GM18909 (cell line): ENCODE measurements at regions not wholly inside any gene's neighbourhood (a gene's known extent, or its start where the extent isn't known, plus 50 kb on each side); places are given as distances from the start of the nearest gene placed in this dataset.

Experiments used
- ATAC-seq: cut with Tn5 transposase; IDR thresholded peaks from one replicate; pipeline ENCODE4 v1.9.1; 2021; ENCODE audit warnings: mild to moderate bottlenecking; ENCODE audit not compliant: unreplicated experiment, poor library complexity

- ATAC-seq = no peak
Observed at GRCh38 chr2:117137371-117137770, 677.1 kb upstream of the DDX18 start.

GRCh38 chr2:117169036-117169765 is 645.3 kb upstream of the DDX18 start:
- ATAC-seq = no peak

- no peak for ATAC-seq
Observed at GRCh38 chr2:117170897-117171296, 643.6 kb upstream of the DDX18 start.

GRCh38 chr2:117179405-117179804 is 635.1 kb upstream of the DDX18 start:
- ATAC-seq = no peak

- no peak for ATAC-seq
Observed at GRCh38 chr2:117190856-117191559, 623.5 kb upstream of the DDX18 start.

GRCh38 chr2:117195381-117195780 is 619.1 kb upstream of the DDX18 start:
- ATAC-seq = no peak

- no peak for ATAC-seq
Observed at GRCh38 chr2:117199511-117199910, 615.0 kb upstream of the DDX18 start.

GRCh38 chr2:117212562-117212961 is 601.9 kb upstream of the DDX18 start:
- no peak for ATAC-seq

- no peak for ATAC-seq
Observed at GRCh38 chr2:117217145-117217544, 597.3 kb upstream of the DDX18 start.

GRCh38 chr2:117222809-117223208 is 591.7 kb upstream of the DDX18 start:
- ATAC-seq = no peak

- no peak for ATAC-seq
Observed at GRCh38 chr2:117232305-117232704, 582.2 kb upstream of the DDX18 start.

- ATAC-seq = no peak
Observed at GRCh38 chr2:117257362-117257761, 557.1 kb upstream of the DDX18 start.

GRCh38 chr2:117269574-117269973 is 544.9 kb upstream of the DDX18 start:
- ATAC-seq = no peak

GRCh38 chr2:117271631-117272030 is 542.9 kb upstream of the DDX18 start:
- ATAC-seq = no peak

- ATAC-seq = no peak
Observed at GRCh38 chr2:117273009-117273671, 541.4 kb upstream of the DDX18 start.

GRCh38 chr2:117293012-117293411 is 521.5 kb upstream of the DDX18 start:
- no peak for ATAC-seq

- no peak for ATAC-seq
Observed at GRCh38 chr2:117299451-117299850, 515.0 kb upstream of the DDX18 start.

GRCh38 chr2:117308861-117309770 is 505.4 kb upstream of the DDX18 start:
- ATAC-seq = no peak

- ATAC-seq = no peak
Observed at GRCh38 chr2:117321816-117322215, 492.7 kb upstream of the DDX18 start.

GRCh38 chr2:117323331-117323730 is 491.2 kb upstream of the DDX18 start:
- no peak for ATAC-seq
